GM13976 (cell line): ENCODE measurements at regions not wholly inside any gene's neighbourhood (a gene's known extent, or its start where the extent isn't known, plus 50 kb on each side); places are given as distances from the start of the nearest gene placed in this dataset.

Experiments
- DNase-seq: peaks from one replicate; pipeline ENCODE4 v3.0.0; 2012; ENCODE audit warnings: low spot score
- in situ Hi-C: fragments of 300-500 bp; cut with MboI; formaldehyde crosslinking; loops from one replicate; pipeline ENCODE4 v1.12.0; 2022; ENCODE audit warnings: low sequenced_read_pairs, mixed read lengths, inconsistent platforms; ENCODE audit not compliant: unreplicated experiment
- TF ChIP-seq, protein P1 (sequence below): IDR thresholded peaks from 2 replicates; pipeline ENCODE4 v1.5.1; 2012; ENCODE audit warnings: borderline replicate concordance, mild to moderate bottlenecking; ENCODE audit not compliant: insufficient read depth; ENCODE audit errors: extremely low read depth, missing control alignments, control extremely low read depth

GRCh38 chr6:167526465-167527368 lies 201.8 kb downstream of the TTLL2 start:
- TF ChIP-seq, protein P1, sequence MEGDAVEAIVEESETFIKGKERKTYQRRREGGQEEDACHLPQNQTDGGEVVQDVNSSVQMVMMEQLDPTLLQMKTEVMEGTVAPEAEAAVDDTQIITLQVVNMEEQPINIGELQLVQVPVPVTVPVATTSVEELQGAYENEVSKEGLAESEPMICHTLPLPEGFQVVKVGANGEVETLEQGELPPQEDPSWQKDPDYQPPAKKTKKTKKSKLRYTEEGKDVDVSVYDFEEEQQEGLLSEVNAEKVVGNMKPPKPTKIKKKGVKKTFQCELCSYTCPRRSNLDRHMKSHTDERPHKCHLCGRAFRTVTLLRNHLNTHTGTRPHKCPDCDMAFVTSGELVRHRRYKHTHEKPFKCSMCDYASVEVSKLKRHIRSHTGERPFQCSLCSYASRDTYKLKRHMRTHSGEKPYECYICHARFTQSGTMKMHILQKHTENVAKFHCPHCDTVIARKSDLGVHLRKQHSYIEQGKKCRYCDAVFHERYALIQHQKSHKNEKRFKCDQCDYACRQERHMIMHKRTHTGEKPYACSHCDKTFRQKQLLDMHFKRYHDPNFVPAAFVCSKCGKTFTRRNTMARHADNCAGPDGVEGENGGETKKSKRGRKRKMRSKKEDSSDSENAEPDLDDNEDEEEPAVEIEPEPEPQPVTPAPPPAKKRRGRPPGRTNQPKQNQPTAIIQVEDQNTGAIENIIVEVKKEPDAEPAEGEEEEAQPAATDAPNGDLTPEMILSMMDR = no peak
- in situ Hi-C loops = no loop called here
- DNase-seq = no peak

- in situ Hi-C loops = no loop called here
- TF ChIP-seq, protein P1 = no peak
- no peak for DNase-seq
Measured at GRCh38 chr6:167528239-167528638, 203.4 kb downstream of the TTLL2 start.

DNA sequence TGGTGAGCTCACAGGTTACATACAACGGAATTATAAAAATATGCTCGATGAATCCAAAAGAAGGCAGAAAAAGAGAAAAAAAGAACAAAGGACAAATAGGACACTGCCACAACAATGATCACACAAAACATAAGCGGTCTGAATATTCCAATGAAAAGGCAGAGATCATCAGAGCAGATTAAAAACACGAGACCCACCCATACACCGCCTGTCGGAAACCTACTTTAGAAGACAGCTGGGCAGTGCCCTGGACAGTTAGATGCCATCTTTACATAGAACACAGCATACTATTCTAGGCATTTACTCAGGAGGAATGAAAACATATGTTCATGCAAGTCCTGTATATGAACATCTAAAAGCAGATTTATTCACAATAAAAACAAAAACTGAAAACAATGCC lies 204.1 kb downstream of the TTLL2 start:
- in situ Hi-C loops = no loop called here
- TF ChIP-seq, protein P1 = no peak

GRCh38 chr6:167529444-167530335 lies 204.8 kb downstream of the TTLL2 start:
- in situ Hi-C loops = no loop called here
- TF ChIP-seq, protein P1 = no peak
- no peak for DNase-seq

More for the DNA sequence above, 204.1 kb downstream of the TTLL2 start:
- DNase-seq = no peak

DNA sequence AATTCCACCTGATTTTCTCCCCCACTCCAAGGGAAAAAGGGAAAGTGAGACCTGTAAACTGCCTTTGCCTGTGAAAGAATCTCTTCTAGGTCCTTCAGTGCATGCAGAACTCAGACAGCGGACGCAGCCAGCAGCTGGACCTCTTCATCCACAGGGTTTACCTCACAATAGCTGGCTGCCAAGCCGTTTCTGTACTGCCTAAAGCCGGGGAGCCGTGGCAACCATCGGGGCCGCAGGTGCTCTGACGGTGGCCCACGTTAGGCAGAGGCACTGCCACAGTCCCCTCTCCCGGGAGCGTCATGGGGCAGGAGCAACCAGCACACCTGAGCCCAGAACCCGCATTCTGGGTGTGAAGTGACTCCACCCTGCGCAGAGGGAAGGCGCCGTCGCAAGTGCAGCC lies 206.1 kb downstream of the TTLL2 start:
- TF ChIP-seq, protein P1 = no peak
- no peak for DNase-seq
- in situ Hi-C loops = no loop called here

GRCh38 chr6:167532410-167533288 lies 207.8 kb downstream of the TTLL2 start:
- DNase-seq = no peak
- in situ Hi-C loops = no loop called here

More at GRCh38 chr6:167532410-167533288, 207.8 kb downstream of the TTLL2 start:
- TF ChIP-seq, protein P1 = no peak
